Trophoblast cell (in vitro differentiated cells and primary cell): ENCODE measurements at regions not wholly inside any gene's neighbourhood (a gene's known extent, or its start where the extent isn't known, plus 50 kb on each side); places are given as distances from the start of the nearest gene placed in this dataset.
"Not testable (repeated sequence)": the region's sequence is repeated elsewhere in the genome, so short reads cannot be mapped to it uniquely, and the experiment has no call there.

Experiments used
- DNase-seq, 2 donors: peaks; one replicate each; pipeline ENCODE4 v3.0.0-alpha.2; 2016
- H2AFZ ChIP-seq: 2 replicates; pipeline ENCODE4 v1.6.1; 2013; ENCODE audit warnings: low read length, moderate library complexity, mild to moderate bottlenecking; ENCODE audit not compliant: insufficient read depth, poor library complexity
- H2AK5ac ChIP-seq: 2 replicates; pipeline ENCODE4 v1.6.1; 2013; ENCODE audit warnings: mild to moderate bottlenecking, low read length
- H2BK120ac ChIP-seq: 2 replicates; pipeline ENCODE4 v1.6.1; 2013; ENCODE audit warnings: low read length, mild to moderate bottlenecking, moderate library complexity; ENCODE audit not compliant: insufficient read depth, poor library complexity
- H2BK12ac ChIP-seq: 2 replicates; pipeline ENCODE4 v1.6.1; 2013; ENCODE audit warnings: mild to moderate bottlenecking, low read length, moderate library complexity
- H2BK5ac ChIP-seq: 2 replicates; pipeline ENCODE4 v1.6.1; 2013; ENCODE audit warnings: low read length, low read depth, moderate library complexity, mild to moderate bottlenecking; ENCODE audit not compliant: poor library complexity
- H3K14ac ChIP-seq: 2 replicates; pipeline ENCODE4 v1.6.1; 2013; ENCODE audit warnings: mild to moderate bottlenecking, low read length
- H3K18ac ChIP-seq: 2 replicates; pipeline ENCODE4 v1.6.1; 2013; ENCODE audit warnings: mild to moderate bottlenecking, low read length
- H3K23ac ChIP-seq: 2 replicates; pipeline ENCODE4 v1.6.1; 2013; ENCODE audit warnings: low read length
- H3K27ac ChIP-seq: 2 replicates; pipeline ENCODE4 v1.5.1; 2013; ENCODE audit warnings: low read depth, mild to moderate bottlenecking, inconsistent platforms, low read length, moderate library complexity
- H3K27me3 ChIP-seq: 2 replicates; pipeline ENCODE4 v1.6.1; 2013; ENCODE audit warnings: inconsistent platforms, mild to moderate bottlenecking, low read length, moderate library complexity; ENCODE audit not compliant: insufficient read depth
- H3K36me3 ChIP-seq, 2 experiments: 1 replicate in 1 of 2; 2 replicates in 1 of 2; pipeline ENCODE4 v1.6.1; 2013; ENCODE audit warnings: low read length in 2 of 2, mild to moderate bottlenecking in 2 of 2, moderate library complexity in 1 of 2; ENCODE audit not compliant: insufficient read depth in 2 of 2, control insufficient read depth in 1 of 2
- H3K4ac ChIP-seq: 2 replicates; pipeline ENCODE4 v1.6.1; 2013; ENCODE audit warnings: low read depth, mild to moderate bottlenecking, low read length, moderate library complexity
- H3K4me1 ChIP-seq, 2 experiments: 1 replicate in 1 of 2; 2 replicates in 1 of 2; pipeline ENCODE4 v1.6.1; 2013; ENCODE audit warnings: low read length in 2 of 2, mild to moderate bottlenecking in 2 of 2, moderate library complexity in 1 of 2; ENCODE audit not compliant: insufficient read depth in 2 of 2, control insufficient read depth in 1 of 2
- H3K4me2 ChIP-seq: 2 replicates; pipeline ENCODE4 v1.6.1; 2013; ENCODE audit warnings: inconsistent platforms, mild to moderate bottlenecking, low read length, moderate library complexity
- H3K4me3 ChIP-seq: 2 replicates; pipeline ENCODE4 v1.5.1; 2013; ENCODE audit warnings: mild to moderate bottlenecking, low read depth, low read length, inconsistent platforms
- H3K79me1 ChIP-seq: one replicate; pipeline ENCODE4 v1.6.1; 2013; ENCODE audit warnings: low read length
- H3K79me2 ChIP-seq: 2 replicates; pipeline ENCODE4 v1.6.1; 2013; ENCODE audit warnings: low read length, mild to moderate bottlenecking; ENCODE audit not compliant: control insufficient read depth, insufficient read depth, poor library complexity
- H3K9ac ChIP-seq: 2 replicates; pipeline ENCODE4 v1.6.1; 2013; ENCODE audit warnings: mild to moderate bottlenecking, low read length
- H3K9me3 ChIP-seq: 2 replicates; pipeline ENCODE4 v1.6.1; 2013; ENCODE audit warnings: low read depth, mild to moderate bottlenecking, control low read depth, inconsistent platforms, low read length; ENCODE audit not compliant: insufficient read depth
- H4K12ac ChIP-seq: 2 replicates; pipeline ENCODE4 v1.6.1; 2013; ENCODE audit warnings: low read depth, mild to moderate bottlenecking, low read length, moderate library complexity
- H4K8ac ChIP-seq: 2 replicates; pipeline ENCODE4 v1.6.1; 2013; ENCODE audit warnings: low read depth, mild to moderate bottlenecking, low read length, moderate library complexity
- H4K91ac ChIP-seq: one replicate; pipeline ENCODE4 v1.6.1; 2013; ENCODE audit warnings: low read depth, mild to moderate bottlenecking, low read length, moderate library complexity
- WGBS: extraction: QIAGEN DNeasy Blood & Tissue Kit; methylation state at CpG from one replicate; pipeline ENCODE4 v1.1.7; 2013; ENCODE audit warnings: missing lambda C conversion rate; ENCODE audit not compliant: insufficient read length, insufficient coverage; ENCODE audit errors: extremely low coverage; 5-methylcytosine and 5-hydroxymethylcytosine counted together

GRCh38 chr14:45798659-45799058 is 545.7 kb upstream of the MIS18BP1 start:
- Histone ChIP-seq H2BK12ac (no peak overlapping the region), H3K79me2 (no peaks in the 10 kb centered on the region), H3K9ac (no peak overlapping the region), H3K23ac (no peak overlapping the region), H2BK5ac (no peak overlapping the region), H3K18ac (no peak overlapping the region), H3K36me3 (no peaks in the 10 kb centered on the region), H3K79me1 (no peaks in the 10 kb centered on the region), H2BK120ac (no peak overlapping the region), H3K4ac (no peak overlapping the region), H4K12ac (no peak overlapping the region), H3K27me3 (no peaks in the 10 kb centered on the region), H3K27ac (no peak overlapping the region), H2AK5ac (no peak overlapping the region), H3K4me2 (no peak overlapping the region), H2AFZ (no peak overlapping the region), H4K91ac (no peak overlapping the region), H3K9me3 (peaks cover 4% of the 10 kb centered on the region), H3K14ac (no peak overlapping the region), H3K4me1 (no peaks in the 10 kb centered on the region), H3K4me3 (no peak overlapping the region), H4K8ac (no peak overlapping the region)
- peak in 1 of 2 donors; percentile 9 for DNase-seq
- no CpG with 5 or more reads among the region's 3 CpGs for WGBS

DNA sequence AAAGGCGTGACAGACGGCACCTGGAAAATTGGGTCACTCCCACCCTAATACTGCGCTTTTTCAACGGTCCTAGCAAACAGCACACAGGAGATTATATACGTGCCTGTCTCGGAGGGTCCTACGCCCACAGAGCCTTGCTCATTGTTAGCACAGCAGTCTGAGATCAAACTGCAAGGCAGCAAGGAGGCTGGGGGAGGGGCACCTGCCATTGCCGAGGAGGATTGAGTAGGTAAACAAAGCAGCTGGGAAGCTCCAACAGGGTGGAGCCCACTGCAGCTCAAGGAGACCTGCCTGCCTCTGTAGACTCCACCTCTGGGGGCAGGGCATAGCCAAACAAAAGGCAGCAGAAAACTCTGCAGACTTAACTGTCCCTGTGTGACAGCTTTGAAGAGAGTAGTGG is 543.0 kb upstream of the MIS18BP1 start:
- H3K14ac ChIP-seq, H4K12ac ChIP-seq, H2BK120ac ChIP-seq, H3K23ac ChIP-seq, H3K27ac ChIP-seq, H3K4me2 ChIP-seq, H2AK5ac ChIP-seq, H3K4me3 ChIP-seq, H3K4me1 ChIP-seq, H2AFZ ChIP-seq, H3K4ac ChIP-seq, DNase-seq, H2BK5ac ChIP-seq, H3K79me1 ChIP-seq, H4K8ac ChIP-seq, H3K18ac ChIP-seq, H3K36me3 ChIP-seq, H3K79me2 ChIP-seq, H3K9ac ChIP-seq, H2BK12ac ChIP-seq, H3K27me3 ChIP-seq, H4K91ac ChIP-seq, H3K9me3 ChIP-seq: not testable (repeated sequence)
- no CpG with 5 or more reads among the region's 8 CpGs for WGBS

GRCh38 chr14:45793081-45793480 is 540.1 kb upstream of the MIS18BP1 start:
- H4K12ac ChIP-seq = no peak overlapping the region

DNA sequence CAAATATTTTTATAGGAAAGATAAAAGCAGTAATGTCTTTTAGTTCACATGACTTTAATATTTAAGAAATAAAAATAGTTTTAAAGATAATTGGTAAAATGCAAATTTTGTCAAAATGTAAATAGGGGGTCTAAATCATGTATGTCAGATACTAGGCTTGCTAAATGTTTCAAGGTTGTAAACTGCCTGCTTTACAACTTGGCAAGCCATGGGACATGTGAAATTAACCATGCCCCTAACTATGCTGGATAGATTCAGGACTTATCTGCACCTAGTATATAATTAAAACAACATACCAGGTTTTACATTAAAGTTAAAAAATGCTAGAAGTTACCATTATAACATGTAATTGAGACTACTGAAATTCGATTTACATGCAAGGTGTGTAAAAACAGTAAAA is 537.3 kb upstream of the MIS18BP1 start:
- Histone ChIP-seq H2BK120ac (no peak overlapping the region), H2BK5ac (no peak overlapping the region), H3K4me3 (no peak overlapping the region), H3K79me1 (peaks cover 10% of the 10 kb centered on the region), H3K14ac (no peak overlapping the region), H2AK5ac (no peak overlapping the region), H3K4me1 (no peaks in the 10 kb centered on the region), H4K12ac (no peak overlapping the region), H3K4ac (no peak overlapping the region), H3K27ac (no peak overlapping the region), H3K4me2 (no peak overlapping the region), H2AFZ (no peak overlapping the region), H2BK12ac (no peak overlapping the region), H4K8ac (no peak overlapping the region), H3K36me3 (peaks cover 0 to 2% of the 10 kb centered on the region in 2 experiments), H3K9me3 (peaks cover 5% of the 10 kb centered on the region), H3K27me3 (no peaks in the 10 kb centered on the region), H3K23ac (no peak overlapping the region), H3K18ac (no peak overlapping the region), H4K91ac (no peak overlapping the region), H3K9ac (no peak overlapping the region), H3K79me2 (peaks cover 1% of the 10 kb centered on the region)
- no CpG with 5 or more reads among the region's 1 CpG for WGBS
- no peak for DNase-seq

More at GRCh38 chr14:45793081-45793480, 540.1 kb upstream of the MIS18BP1 start:
- no CpG with 5 or more reads among the region's 4 CpGs for WGBS
- no peak overlapping the region for H3K4ac ChIP-seq
- no peak overlapping the region for H3K4me2 ChIP-seq
- no peak overlapping the region for H3K23ac ChIP-seq
- peaks cover 3% of the 10 kb centered on the region for H3K79me1 ChIP-seq
- no peaks in the 10 kb centered on the region for H3K4me1 ChIP-seq
- H2BK120ac ChIP-seq = no peak overlapping the region
- no peaks in the 10 kb centered on the region for H3K79me2 ChIP-seq
- no peak overlapping the region for H3K4me3 ChIP-seq
- no peak overlapping the region for H2AK5ac ChIP-seq
- H3K14ac ChIP-seq = no peak overlapping the region
- H2BK5ac ChIP-seq = peak overlapping the region; percentile 29
- H4K91ac ChIP-seq = peak overlapping the region; percentile 63
- H3K27me3 ChIP-seq = no peaks in the 10 kb centered on the region
- no peak overlapping the region for H3K9ac ChIP-seq
- H3K27ac ChIP-seq = peak overlapping the region; percentile 69
- no peak overlapping the region for H4K8ac ChIP-seq
- no peaks in the 10 kb centered on the region for H3K36me3 ChIP-seq
- DNase-seq = no peak
- no peak overlapping the region for H2BK12ac ChIP-seq
- H3K9me3 ChIP-seq = peaks cover 4% of the 10 kb centered on the region
- H2AFZ ChIP-seq = peak overlapping the region; percentile 6
- no peak overlapping the region for H3K18ac ChIP-seq
